22Rv1 (cell line): ENCODE measurements at regions not wholly inside any gene's neighbourhood (a gene's known extent, or its start where the extent isn't known, plus 50 kb on each side); places are given as distances from the start of the nearest gene placed in this dataset.
"Not testable (repeated sequence)": the region's sequence is repeated elsewhere in the genome, so short reads cannot be mapped to it uniquely, and the experiment has no call there.

Experiments used
- H3K27ac ChIP-seq: fragments of 450-650 bp; 2 replicates; pipeline ENCODE4 v1.5.1; 2017
- CTCF ChIP-seq: fragments of 450-650 bp; IDR thresholded peaks from 2 replicates; pipeline ENCODE4 v1.5.1; 2017; ENCODE audit warnings: mild to moderate bottlenecking
- ZFX ChIP-seq: fragments of 450-650 bp; IDR thresholded peaks from 2 replicates; pipeline ENCODE4 v1.6.1; 2017; ENCODE audit warnings: antibody characterized with exemption, borderline replicate concordance

DNA sequence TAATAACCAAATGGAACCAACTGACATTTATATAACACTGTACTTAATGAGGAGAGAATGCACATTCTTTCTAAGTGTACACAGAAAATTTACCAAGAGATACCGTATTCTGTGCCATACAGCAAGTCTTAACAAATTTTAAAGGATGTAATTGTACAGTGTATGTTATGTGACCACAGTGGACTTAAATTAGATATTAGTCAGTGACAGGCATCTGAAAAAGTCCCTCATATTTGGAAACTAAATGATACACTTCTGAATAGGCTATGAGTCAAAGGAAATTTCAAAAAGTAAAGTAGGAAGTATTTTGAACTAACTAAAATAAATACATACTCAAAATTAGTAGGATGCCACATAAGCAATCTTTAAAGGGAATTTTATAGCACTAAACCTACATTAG lies 59.6 kb upstream of the P3H2 start:
- H3K27ac ChIP-seq = no peak overlapping the region
- TF ChIP-seq ZFX (no peak), CTCF (no peak)

- TF ChIP-seq ZFX = no peak
- H3K27ac ChIP-seq = no peak overlapping the region
These were observed 58.1 kb upstream of the P3H2 start for GRCh38 chr3:190178779-190179178.

- H3K27ac ChIP-seq = not testable (repeated sequence)
These were observed 56.3 kb upstream of the P3H2 start for GRCh38 chr3:190176933-190177525.

- not testable (repeated sequence) for H3K27ac ChIP-seq
These were observed 55.4 kb upstream of the P3H2 start for GRCh38 chr3:190176106-190176505.

GRCh38 chr3:190175490-190175889 lies 54.8 kb upstream of the P3H2 start:
- no peak for TF ChIP-seq ZFX
- TF ChIP-seq CTCF = no peak
- H3K27ac ChIP-seq = no peak overlapping the region

DNA sequence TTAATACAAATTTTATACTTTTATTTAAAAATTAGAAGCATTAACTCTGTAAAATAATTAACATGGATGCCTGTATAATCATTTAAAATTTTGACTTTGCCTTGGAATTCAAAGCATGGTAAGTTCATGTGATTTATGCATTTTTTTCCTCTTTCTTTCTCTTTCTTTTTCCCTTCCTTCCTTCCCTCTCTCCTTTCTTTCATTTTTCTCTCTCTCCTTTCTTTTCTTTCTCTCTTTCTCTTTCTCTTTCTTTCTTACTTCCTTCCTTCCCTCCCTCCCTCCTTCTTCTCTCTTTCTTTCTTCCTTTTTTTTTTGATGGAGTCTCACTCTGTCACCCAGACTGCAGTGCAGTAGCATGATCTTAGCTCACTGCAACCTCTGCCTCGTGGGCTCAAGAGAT lies 53.8 kb upstream of the P3H2 start:
- TF ChIP-seq ZFX = no peak
- TF ChIP-seq CTCF = no peak
- H3K27ac ChIP-seq = no peak overlapping the region

GRCh38 chr3:190173426-190173825 lies 52.7 kb upstream of the P3H2 start:
- H3K27ac ChIP-seq = no peak overlapping the region
- no peak for TF ChIP-seq ZFX
- no peak for TF ChIP-seq CTCF

DNA sequence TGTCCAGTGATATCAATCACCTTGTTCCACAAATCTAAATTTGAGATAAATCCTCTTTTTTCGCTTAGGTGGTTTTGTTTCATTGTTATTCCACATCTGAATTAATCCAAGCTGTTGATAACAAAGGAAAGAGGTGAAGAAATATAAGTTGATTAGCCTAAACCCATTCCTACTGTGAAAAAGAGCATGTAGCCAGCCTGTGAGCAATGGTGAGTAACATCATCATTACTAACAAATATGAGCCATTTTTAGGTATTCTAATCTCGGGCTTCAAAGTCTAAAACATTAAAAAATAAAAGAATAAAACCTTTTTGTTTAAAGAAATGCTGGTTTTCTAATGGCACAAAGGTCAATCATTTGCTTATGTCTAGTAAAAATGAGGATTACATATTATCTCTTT lies 52.1 kb upstream of the P3H2 start:
- H3K27ac ChIP-seq = no peak overlapping the region
- TF ChIP-seq ZFX = no peak
- TF ChIP-seq CTCF = no peak
